Peyer's patch (tissue), 4 donors: ENCODE measurements at regions not wholly inside any gene's neighbourhood (a gene's known extent, or its start where the extent isn't known, plus 50 kb on each side); places are given as distances from the start of the nearest gene placed in this dataset.

Experiments
- DNase-seq, 3 donors: peaks; one replicate each; pipeline ENCODE4 v3.0.0-alpha.2; 2017 to 2019
- H3K27ac ChIP-seq, 4 donors: fragments of 200-600 bp; sonication (generic); one replicate each; pipeline ENCODE4 v1.5.1; 2016 to 2019
- H3K27me3 ChIP-seq, 2 donors: fragments of 200-600 bp; sonication (generic); one replicate each; pipeline ENCODE4 v1.5.1; 2019
- H3K36me3 ChIP-seq, 3 donors: fragments of 200-600 bp; sonication (generic); one replicate each; pipeline ENCODE4 v1.5.1; 2016 to 2019
- H3K4me1 ChIP-seq, 4 donors: fragments of 200-600 bp; sonication (generic); one replicate each; pipeline ENCODE4 v1.5.1; 2016 to 2019
- H3K4me3 ChIP-seq, 4 donors: fragments of 200-600 bp; sonication (generic); 1 replicate in 3 of 4; 2 replicates in 1 of 4; pipeline ENCODE4 v1.5.1; 2016 to 2019; ENCODE audit warnings: mild to moderate bottlenecking in 1 of 4
- H3K9me3 ChIP-seq, 4 donors: fragments of 200-600 bp; sonication (generic); one replicate each; pipeline ENCODE4 v1.5.1; 2016 to 2019; ENCODE audit warnings: mild to moderate bottlenecking in 1 of 4
- POLR2A ChIP-seq, 2 donors: fragments of 450-650 bp; IDR thresholded peaks; one replicate each; pipeline ENCODE4 v1.5.1; 2017; ENCODE audit warnings: antibody characterized with exemption in 2 of 2, mild to moderate bottlenecking in 2 of 2, moderate library complexity in 2 of 2
- TF ChIP-seq, protein P1 (sequence below), 6 experiments: fragments of 450-650 bp in 4 of 6; fragments of 200-600 bp in 2 of 6; sonication (generic) in 1 of 6; IDR thresholded peaks; one replicate each; pipeline ENCODE4 v1.5.1; 2017 to 2019; ENCODE audit warnings: antibody characterized with exemption in 6 of 6, mild to moderate bottlenecking in 3 of 6, moderate library complexity in 1 of 6

GRCh38 chr4:180788729-180789128 is 1454.5 kb upstream of the TENM3 start:
- H3K4me3 ChIP-seq, result no peak overlapping the region
- TF ChIP-seq, protein P1, sequence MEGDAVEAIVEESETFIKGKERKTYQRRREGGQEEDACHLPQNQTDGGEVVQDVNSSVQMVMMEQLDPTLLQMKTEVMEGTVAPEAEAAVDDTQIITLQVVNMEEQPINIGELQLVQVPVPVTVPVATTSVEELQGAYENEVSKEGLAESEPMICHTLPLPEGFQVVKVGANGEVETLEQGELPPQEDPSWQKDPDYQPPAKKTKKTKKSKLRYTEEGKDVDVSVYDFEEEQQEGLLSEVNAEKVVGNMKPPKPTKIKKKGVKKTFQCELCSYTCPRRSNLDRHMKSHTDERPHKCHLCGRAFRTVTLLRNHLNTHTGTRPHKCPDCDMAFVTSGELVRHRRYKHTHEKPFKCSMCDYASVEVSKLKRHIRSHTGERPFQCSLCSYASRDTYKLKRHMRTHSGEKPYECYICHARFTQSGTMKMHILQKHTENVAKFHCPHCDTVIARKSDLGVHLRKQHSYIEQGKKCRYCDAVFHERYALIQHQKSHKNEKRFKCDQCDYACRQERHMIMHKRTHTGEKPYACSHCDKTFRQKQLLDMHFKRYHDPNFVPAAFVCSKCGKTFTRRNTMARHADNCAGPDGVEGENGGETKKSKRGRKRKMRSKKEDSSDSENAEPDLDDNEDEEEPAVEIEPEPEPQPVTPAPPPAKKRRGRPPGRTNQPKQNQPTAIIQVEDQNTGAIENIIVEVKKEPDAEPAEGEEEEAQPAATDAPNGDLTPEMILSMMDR (IDR thresholded peaks at IDR 0.05), result no peak
- no peak for TF ChIP-seq POLR2A (IDR thresholded peaks at IDR 0.05)
- no peak for DNase-seq
- H3K9me3 ChIP-seq, result no peaks in the 10 kb centered on the region
- no peaks in the 10 kb centered on the region for H3K4me1 ChIP-seq
- no peaks in the 10 kb centered on the region for H3K36me3 ChIP-seq
- no peak overlapping the region for H3K27ac ChIP-seq
- no peaks in the 10 kb centered on the region for H3K27me3 ChIP-seq

- Histone ChIP-seq H3K27me3 (no peaks in the 10 kb centered on the region), H3K4me1 (no peaks in the 10 kb centered on the region), H3K9me3 (no peaks in the 10 kb centered on the region), H3K36me3 (no peaks in the 10 kb centered on the region), H3K4me3 (no peak overlapping the region), H3K27ac (no peak overlapping the region)
- no peak for DNase-seq
- TF ChIP-seq POLR2A (IDR thresholded peaks at IDR 0.05), result no peak
- TF ChIP-seq, protein P1 (IDR thresholded peaks at IDR 0.05), result no peak
These were observed 1453.3 kb upstream of the TENM3 start for GRCh38 chr4:180789929-180790328.

DNA sequence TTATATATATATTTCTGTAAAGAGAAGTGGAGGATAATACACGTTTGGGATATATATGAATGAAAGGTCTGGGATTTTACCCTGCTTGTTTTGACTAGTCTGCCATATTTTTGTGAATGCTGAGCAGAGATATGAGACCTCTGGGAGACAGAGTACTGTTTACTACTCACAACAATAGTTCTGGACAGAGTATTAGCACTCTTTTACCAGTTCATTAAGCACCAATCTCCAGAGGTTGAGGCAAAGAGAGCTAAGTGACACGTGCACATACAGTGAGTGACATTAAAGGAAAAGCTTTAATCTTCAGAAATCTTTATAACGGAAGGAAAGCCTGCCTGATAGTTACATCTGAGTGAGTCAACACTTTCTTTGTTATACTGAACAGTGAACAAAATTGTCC is 1452.7 kb upstream of the TENM3 start:
- Histone ChIP-seq H3K4me3 (no peak overlapping the region), H3K27ac (no peak overlapping the region), H3K36me3 (no peaks in the 10 kb centered on the region), H3K9me3 (no peaks in the 10 kb centered on the region), H3K4me1 (no peaks in the 10 kb centered on the region), H3K27me3 (no peaks in the 10 kb centered on the region)
- DNase-seq, result no peak
- TF ChIP-seq POLR2A (IDR thresholded peaks at IDR 0.05), result no peak
- TF ChIP-seq, protein P1 (IDR thresholded peaks at IDR 0.05), result no peak

DNA sequence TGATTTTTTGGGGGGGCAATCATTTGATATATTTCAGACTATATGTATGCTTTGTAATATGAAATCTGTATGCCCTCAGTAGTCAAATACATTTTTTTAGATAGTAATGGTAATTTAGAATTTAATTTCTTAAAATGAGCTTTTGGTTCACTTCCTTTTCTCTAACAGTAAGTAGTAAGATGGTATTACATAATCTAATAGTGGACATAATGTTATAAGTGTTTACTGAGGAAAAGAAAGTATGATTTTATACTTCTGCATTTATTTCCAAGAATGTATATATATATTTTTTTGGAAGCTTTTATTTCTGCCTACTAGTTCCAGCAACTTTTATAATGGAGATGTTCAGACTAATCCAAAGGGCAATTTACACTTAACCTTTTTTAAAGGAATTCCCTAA is 1450.7 kb upstream of the TENM3 start:
- H3K4me3 ChIP-seq, result no peak overlapping the region
- no peaks in the 10 kb centered on the region for H3K4me1 ChIP-seq
- TF ChIP-seq POLR2A (IDR thresholded peaks at IDR 0.05), result no peak
- TF ChIP-seq, protein P1 (IDR thresholded peaks at IDR 0.05), result no peak
- no peak for DNase-seq
- no peak overlapping the region for H3K27ac ChIP-seq
- H3K36me3 ChIP-seq, result no peaks in the 10 kb centered on the region
- no peaks in the 10 kb centered on the region for H3K27me3 ChIP-seq
- no peaks in the 10 kb centered on the region for H3K9me3 ChIP-seq

DNA sequence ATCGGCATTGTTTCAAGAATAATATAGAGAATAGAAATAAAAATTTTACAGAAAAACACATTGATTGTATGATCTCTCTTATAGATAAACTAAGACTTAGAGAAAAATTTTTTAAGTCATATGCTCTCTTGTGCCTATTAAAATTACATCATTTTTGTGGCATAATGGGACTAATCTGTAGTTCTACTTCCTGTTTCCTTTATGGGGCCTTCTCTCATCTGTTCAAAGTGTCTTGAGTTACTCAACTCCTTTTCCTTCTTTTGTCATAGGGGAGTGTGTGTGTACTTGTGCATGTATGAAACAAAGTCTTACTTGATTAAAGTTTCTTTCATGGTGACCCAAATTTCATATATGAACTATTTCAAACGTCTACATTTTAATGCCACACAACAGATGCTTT is 1448.9 kb upstream of the TENM3 start:
- Histone ChIP-seq H3K4me1 (no peaks in the 10 kb centered on the region), H3K36me3 (no peaks in the 10 kb centered on the region), H3K4me3 (no peak overlapping the region), H3K9me3 (no peaks in the 10 kb centered on the region), H3K27ac (no peak overlapping the region), H3K27me3 (no peaks in the 10 kb centered on the region)
- TF ChIP-seq, protein P1 (IDR thresholded peaks at IDR 0.05), result no peak
- TF ChIP-seq POLR2A (IDR thresholded peaks at IDR 0.05), result no peak
- DNase-seq, result no peak

GRCh38 chr4:180798036-180798577 is 1445.1 kb upstream of the TENM3 start:
- H3K9me3 ChIP-seq, result no peaks in the 10 kb centered on the region

More at GRCh38 chr4:180798036-180798577, 1445.1 kb upstream of the TENM3 start:
- no peak overlapping the region for H3K27ac ChIP-seq
- H3K36me3 ChIP-seq, result no peaks in the 10 kb centered on the region
- H3K4me3 ChIP-seq, result no peak overlapping the region
- no peaks in the 10 kb centered on the region for H3K27me3 ChIP-seq
- H3K4me1 ChIP-seq, result no peaks in the 10 kb centered on the region
- TF ChIP-seq, protein P1 (IDR thresholded peaks at IDR 0.05), result no peak
- no peak for TF ChIP-seq POLR2A (IDR thresholded peaks at IDR 0.05)
- no peak for DNase-seq
